ENCODE measurements at regions not wholly inside any gene's neighbourhood (a gene's known extent, or its start where the extent isn't known, plus 50 kb on each side); places are given as distances from the start of the nearest gene placed in this dataset.
"Not testable (repeated sequence)": the region's sequence is repeated elsewhere in the genome, so short reads cannot be mapped to it uniquely, and the experiment has no call there.

DNA sequence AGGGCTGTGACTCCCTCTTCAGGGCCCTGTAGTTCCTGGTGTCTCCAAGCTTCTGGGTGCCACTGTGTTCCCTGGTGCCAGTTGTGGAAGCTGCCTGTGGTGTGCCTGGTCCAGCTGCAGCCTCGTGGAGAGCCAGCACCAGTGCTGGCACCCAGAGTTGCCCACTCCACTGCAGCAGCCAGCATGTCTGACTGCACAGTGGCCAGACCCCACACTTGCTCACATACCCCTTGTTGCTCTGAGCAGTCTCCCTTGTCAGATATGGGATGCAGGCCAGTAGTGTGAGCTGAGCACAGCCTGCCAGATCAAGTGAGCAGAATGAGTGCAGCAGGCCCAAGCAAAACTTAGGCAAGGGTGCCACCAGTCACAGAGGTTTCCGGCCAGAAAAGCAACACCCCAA, 108.6 kb downstream of the ZMAT1 start:
- POLR2A ChIA-PET, result no interaction called here

GRCh38 chrX:101817739-101818138, 114.1 kb downstream of the ZMAT1 start:
- POLR2A ChIA-PET; CTCF ChIA-PET; DNase-seq (ENCODE audit: extremely low spot score): not testable (repeated sequence)

More for the DNA sequence above, 108.6 kb downstream of the ZMAT1 start:
- TF ChIP-seq NFRKB (IDR thresholded peaks at IDR 0.05) (no peak), L3MBTL2 (conservative IDR thresholded peaks at IDR 0.05) (no peak), PKNOX1 (IDR thresholded peaks at IDR 0.05) (no peak), ZNF384 (IDR thresholded peaks at IDR 0.05) (no peak), SUZ12 (IDR thresholded peaks at IDR 0.05) (no peak), HDGF (IDR thresholded peaks at IDR 0.05; ENCODE audit: borderline replicate concordance) (no peak), LEF1 (IDR thresholded peaks at IDR 0.05; ENCODE audit: borderline replicate concordance) (no peak), FOXM1 (IDR thresholded peaks at IDR 0.05; ENCODE audit: borderline replicate concordance) (no peak), BHLHE40 (IDR thresholded peaks at IDR 0.05; ENCODE audit: borderline replicate concordance) (no peak), TARDBP (IDR thresholded peaks at IDR 0.05) (no peak), FOXK2 (IDR thresholded peaks at IDR 0.05) (no peak), ARNT (IDR thresholded peaks at IDR 0.05) (no peak), FOXA1 (IDR thresholded peaks at IDR 0.05) (no peak), ELF4 (IDR thresholded peaks at IDR 0.05) (no peak), CTBP1 (IDR thresholded peaks at IDR 0.05; ENCODE audit: borderline replicate concordance) (no peak), SP1 (IDR thresholded peaks at IDR 0.05) (no peak)
- CTCF ChIA-PET, result no interaction called here
- DNase-seq (ENCODE audit: extremely low spot score), result no peak

DNA sequence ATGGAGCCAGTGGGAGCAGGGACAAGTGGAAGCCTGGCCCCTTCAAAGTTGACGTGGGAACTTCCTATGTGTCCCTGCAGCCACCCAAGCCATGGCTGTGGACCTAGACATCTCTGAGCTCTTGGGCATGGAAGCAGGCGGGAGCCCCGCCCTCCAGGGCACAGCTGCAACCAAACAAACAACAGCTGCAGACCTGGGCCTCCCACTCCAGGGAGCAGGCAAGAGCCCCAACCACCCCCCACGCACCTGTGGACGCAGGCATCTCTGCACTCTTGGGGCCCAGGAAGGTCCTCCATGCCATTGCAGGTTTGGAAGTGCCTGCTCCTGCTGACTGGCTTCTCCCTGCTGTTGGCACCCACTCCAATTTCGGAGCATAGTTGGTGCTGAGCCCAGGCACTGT, 118.6 kb downstream of the ZMAT1 start:
- POLR2A ChIA-PET, result no interaction called here
- TF ChIP-seq NFRKB (IDR thresholded peaks at IDR 0.05) (no peak), ELF4 (IDR thresholded peaks at IDR 0.05) (no peak), SP1 (IDR thresholded peaks at IDR 0.05) (no peak), TARDBP (IDR thresholded peaks at IDR 0.05) (no peak), FOXK2 (IDR thresholded peaks at IDR 0.05) (no peak), LEF1 (IDR thresholded peaks at IDR 0.05; ENCODE audit: borderline replicate concordance) (no peak), FOXM1 (IDR thresholded peaks at IDR 0.05; ENCODE audit: borderline replicate concordance) (no peak), L3MBTL2 (conservative IDR thresholded peaks at IDR 0.05) (no peak), PKNOX1 (IDR thresholded peaks at IDR 0.05) (no peak), HDGF (IDR thresholded peaks at IDR 0.05; ENCODE audit: borderline replicate concordance) (no peak), SUZ12 (IDR thresholded peaks at IDR 0.05) (no peak), BHLHE40 (IDR thresholded peaks at IDR 0.05; ENCODE audit: borderline replicate concordance) (no peak), ZNF384 (IDR thresholded peaks at IDR 0.05) (no peak), FOXA1 (IDR thresholded peaks at IDR 0.05) (no peak), ARNT (IDR thresholded peaks at IDR 0.05) (no peak), CTBP1 (IDR thresholded peaks at IDR 0.05; ENCODE audit: borderline replicate concordance) (no peak)
- no peak for DNase-seq (ENCODE audit: extremely low spot score)
- CTCF ChIA-PET, result no interaction called here

GRCh38 chrX:101803451-101803850, 128.4 kb downstream of the ZMAT1 start:
- ChIA-PET POLR2A (no interaction called here), CTCF (no interaction called here)
- TF ChIP-seq FOXM1 (IDR thresholded peaks at IDR 0.05; ENCODE audit: borderline replicate concordance) (no peak), BHLHE40 (IDR thresholded peaks at IDR 0.05; ENCODE audit: borderline replicate concordance) (no peak), ZNF384 (IDR thresholded peaks at IDR 0.05) (no peak), SP1 (IDR thresholded peaks at IDR 0.05) (no peak), ARNT (IDR thresholded peaks at IDR 0.05) (no peak)
- no peak for DNase-seq (ENCODE audit: extremely low spot score)

DNA sequence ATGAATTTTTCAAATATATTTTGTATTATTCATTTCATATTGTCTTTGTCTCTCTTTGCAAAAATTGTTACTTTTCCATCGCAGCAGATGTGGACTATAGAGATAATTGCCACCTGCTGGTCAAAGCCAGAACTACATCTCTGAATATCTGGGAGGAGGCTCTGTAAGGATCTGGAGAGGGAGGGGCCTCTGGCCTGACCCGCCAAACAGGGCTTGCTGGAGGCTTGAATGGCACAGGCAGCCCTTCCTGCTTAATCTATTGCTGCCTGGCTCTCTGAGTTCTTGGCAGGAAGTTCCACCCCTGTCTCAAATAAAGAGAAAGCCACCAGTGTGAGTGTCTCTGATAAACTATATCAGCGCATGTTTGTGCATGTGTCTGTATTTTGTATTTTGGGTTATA, 132.4 kb downstream of the ZMAT1 start:
- TF ChIP-seq HDGF (IDR thresholded peaks at IDR 0.05; ENCODE audit: borderline replicate concordance), result no peak
- TF ChIP-seq PKNOX1 (IDR thresholded peaks at IDR 0.05), result peak; percentile 86
- no peak for TF ChIP-seq FOXA1 (IDR thresholded peaks at IDR 0.05)
- TF ChIP-seq L3MBTL2 (conservative IDR thresholded peaks at IDR 0.05), result no peak
- ChIA-PET CTCF (no interaction called here), POLR2A (no interaction called here)
- peak; percentile 84 for DNase-seq (ENCODE audit: extremely low spot score)

- POLR2A ChIA-PET, result no interaction called here
- no peak for TF ChIP-seq HDGF (IDR thresholded peaks at IDR 0.05; ENCODE audit: borderline replicate concordance)
- CTCF ChIA-PET, result no interaction called here
- no peak for DNase-seq (ENCODE audit: extremely low spot score)
Observed at GRCh38 chrX:101787934-101788333, 128.3 kb upstream of the ARMCX2 start.

DNA sequence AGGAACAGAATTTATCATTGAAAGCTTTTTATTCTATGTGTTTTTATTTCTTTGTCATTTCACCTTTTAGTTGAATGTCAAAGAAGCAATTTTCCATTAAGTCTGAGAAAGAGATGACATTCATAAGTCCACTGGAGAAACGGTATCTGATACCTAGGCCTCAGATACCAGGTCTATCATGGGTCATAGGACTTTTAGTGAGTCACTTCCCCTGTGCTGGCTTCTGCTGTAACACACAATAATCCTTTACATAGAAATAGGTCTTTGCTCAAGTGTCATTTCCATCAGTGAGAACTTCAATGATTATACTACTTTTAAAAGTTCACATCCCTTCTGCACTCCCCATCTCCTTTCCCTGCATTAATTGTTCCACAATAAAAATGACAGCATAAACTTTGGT, 125.5 kb upstream of the ARMCX2 start:
- TF ChIP-seq FOXA1 (IDR thresholded peaks at IDR 0.05) (no peak), ELF4 (IDR thresholded peaks at IDR 0.05) (no peak), SP1 (IDR thresholded peaks at IDR 0.05) (no peak), CTBP1 (IDR thresholded peaks at IDR 0.05; ENCODE audit: borderline replicate concordance) (no peak), L3MBTL2 (conservative IDR thresholded peaks at IDR 0.05) (no peak), TARDBP (IDR thresholded peaks at IDR 0.05) (no peak)
- ChIA-PET CTCF (no interaction called here), POLR2A (no interaction called here)
- no peak for DNase-seq (ENCODE audit: extremely low spot score)

DNA sequence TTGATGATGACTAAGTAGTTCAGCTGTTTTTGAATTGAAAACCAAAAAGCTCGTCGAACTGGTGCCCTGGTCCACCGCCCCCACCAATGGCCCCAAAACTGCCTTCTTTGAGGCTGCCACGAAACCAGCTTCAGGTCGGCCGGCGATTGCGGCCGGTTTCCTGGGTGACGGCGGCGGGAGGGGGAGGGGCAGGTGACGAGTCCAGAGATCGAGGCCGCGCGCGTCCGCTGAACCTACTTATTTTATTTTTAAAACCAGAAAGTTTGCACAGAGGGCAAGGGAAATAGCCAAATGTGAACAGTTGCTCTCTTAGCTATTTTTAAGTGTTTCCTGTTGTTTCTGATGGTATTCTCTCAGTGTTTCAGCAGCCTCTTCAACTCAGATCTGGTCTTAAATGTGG, 120.8 kb upstream of the ARMCX2 start:
- CTCF ChIA-PET, POLR2A ChIA-PET: not testable (repeated sequence)

More for the DNA sequence above, 120.8 kb upstream of the ARMCX2 start:
- DNase-seq (ENCODE audit: extremely low spot score), result not testable (repeated sequence)

All from HEK293T (cell line).